CD4-positive, alpha-beta T cell treated with Interleukin-12 subunit alpha and Interleukin-12 subunit beta, for 1 hour (primary cell): ENCODE measurements at regions not wholly inside any gene's neighbourhood (a gene's known extent, or its start where the extent isn't known, plus 50 kb on each side); places are given as distances from the start of the nearest gene placed in this dataset.

Source experiments
- DNase-seq: peaks from one replicate; pipeline ENCODE4 v3.0.0-alpha.2; 2020

DNA sequence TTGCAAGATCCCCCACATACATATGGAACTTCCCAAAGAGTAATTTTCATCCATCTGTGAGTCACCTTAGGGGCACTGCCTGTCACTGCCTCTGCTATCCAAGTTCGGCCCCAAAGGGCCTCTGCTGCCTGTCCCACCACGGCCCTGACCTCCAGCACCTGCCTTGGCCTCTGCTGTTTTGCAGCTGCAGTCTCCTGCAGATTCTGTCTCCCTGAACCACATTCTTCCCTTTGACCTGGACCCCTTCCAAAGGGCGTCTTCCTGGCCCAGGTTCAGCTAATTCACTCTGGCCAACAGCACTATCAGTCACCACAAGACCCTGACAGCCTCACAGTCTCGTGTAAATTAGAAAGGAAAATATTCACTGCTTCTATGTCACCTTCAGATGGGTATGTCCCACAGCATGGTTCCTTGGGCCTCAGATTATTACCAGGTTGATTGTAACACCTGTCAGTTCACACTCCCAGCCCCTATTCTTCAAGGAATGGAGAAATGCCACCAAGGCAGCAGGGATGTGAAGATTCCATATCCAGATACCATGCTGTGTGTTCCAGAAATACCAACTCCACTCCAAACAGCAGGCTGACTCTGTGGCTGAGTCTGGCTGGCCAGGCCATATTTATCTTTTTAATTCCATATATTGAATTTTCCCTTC lies 479.3 kb downstream of the ARHGEF28 start:
- no peak for DNase-seq

DNA sequence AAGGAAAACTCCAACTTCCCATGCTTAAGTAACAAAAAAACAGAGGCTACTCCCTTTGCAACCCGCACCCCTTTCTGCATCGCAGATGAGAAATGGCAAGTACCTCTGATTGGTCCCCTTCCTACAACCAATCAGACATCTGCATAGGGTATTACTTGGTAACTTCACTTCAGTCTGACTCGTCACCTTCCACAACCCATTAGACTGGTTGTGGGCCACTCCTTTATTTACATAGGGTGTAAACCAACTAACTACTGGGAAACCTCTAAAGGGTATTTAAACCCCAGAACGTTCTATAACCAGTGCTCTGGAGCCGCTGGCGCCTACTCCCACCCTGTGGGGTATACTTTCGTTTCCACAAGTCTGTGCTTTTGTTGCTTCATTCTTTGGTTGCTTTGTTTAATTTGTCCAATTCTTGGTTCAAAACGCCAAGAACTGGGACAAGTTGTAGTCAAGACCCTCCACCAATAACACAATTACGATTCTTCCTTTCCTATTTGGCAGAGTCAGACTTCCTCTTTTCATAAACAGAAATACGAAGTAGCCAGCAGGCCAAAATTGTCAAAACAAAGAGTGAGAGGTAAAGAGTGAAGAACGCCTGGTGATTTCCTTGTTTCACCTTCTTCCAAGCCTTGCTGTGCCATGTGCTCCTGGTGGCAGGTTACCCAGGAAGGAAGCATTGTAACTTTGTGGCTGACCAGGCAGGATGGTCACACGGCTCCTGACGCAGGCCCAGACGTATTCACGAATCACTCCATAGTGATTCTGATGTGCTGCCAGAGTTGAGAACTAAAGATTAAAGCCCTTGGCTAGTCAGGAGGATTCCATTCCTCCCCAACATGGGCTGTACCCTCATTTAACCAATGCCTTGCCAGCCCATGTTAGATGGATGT lies 477.4 kb downstream of the ARHGEF28 start:
- DNase-seq = no peak

DNA sequence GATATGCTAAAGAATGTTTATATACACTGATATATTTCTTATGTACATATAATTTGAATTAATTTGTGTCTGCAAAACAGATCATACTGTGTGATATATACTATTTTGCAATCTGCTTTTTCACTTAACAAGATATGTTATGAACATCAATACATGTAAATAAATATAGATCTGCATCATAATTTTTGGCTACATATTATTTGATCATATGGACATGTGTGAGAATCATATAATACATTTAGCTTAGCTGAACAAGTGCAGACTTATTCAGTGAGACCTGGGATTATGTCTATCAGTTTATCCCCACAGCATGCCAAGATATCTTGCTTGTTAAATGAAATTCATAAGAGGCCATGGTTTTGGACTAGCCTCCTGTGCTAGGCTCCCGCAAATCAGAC lies 474.3 kb downstream of the ARHGEF28 start:
- no peak for DNase-seq

DNA sequence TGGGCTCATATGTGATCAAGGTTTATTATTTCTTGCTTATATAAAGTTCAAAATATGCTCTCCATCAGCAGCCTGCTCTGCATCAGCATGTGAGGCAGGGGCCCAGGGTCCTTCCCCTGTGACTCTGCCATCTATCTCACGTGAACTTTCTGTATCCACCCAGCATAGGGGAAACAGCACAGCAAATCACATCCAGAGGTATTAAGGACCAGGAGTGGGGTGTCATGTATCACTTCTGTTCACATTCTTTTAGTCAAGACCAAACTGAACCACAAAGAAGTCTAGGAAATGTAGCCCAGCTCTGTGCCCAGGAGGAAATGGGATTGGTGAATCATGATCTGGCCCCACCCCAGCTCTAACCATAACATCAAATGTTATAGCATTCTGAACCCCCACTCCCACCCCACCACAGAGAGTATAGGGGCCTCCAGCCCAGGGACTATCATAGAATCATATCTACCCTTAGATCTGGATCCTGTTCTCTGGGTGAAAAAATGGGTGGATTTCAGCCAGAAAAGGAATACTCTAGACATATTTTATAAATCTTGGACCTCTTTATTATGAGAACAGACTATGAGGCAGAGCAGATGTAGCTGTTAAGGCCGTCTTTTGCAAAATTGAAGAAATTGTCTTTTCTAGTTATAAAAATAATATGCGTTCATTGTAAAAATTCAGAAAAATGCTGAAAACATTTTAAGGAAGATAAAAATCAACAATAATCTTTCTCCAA lies 473.7 kb downstream of the ARHGEF28 start:
- DNase-seq = no peak

DNA sequence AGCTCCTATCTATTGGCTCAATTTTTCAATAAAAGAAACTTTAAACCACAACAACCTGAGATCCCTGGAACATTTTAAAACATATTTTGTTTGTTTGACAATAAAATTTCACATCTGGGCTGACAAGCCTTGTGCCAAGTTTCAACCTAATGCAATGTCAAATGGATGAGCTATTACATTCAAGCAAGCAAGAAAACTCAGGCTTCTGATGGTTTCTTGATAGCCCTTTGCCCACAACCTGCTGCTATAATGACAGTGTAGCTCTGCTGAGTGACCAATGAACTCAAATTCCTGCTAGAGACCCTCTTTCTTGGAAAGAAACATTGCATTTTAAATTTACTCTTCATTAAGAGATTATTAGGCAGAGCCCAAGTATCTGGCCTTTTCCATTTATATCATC lies 472.9 kb downstream of the ARHGEF28 start:
- DNase-seq = no peak

DNA sequence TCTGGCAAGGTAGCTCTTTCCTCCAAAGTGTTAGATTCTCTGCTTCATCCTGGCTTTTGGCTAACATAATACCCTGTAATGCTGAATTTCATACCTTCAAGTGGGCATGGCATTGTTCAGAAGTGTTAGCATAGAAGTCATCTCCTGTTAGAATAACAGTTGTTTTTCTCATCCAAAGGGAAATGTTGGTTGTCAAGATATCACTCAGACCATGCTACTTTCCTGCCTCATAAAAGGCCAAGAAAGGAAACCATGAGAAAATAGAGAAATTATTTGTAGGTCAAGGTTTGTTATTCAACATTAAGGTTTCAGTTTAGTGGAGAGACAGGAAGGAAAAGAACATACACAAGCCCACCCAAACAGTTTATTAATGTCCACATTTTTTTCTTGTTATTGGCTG lies 472.5 kb downstream of the ARHGEF28 start:
- no peak for DNase-seq

DNA sequence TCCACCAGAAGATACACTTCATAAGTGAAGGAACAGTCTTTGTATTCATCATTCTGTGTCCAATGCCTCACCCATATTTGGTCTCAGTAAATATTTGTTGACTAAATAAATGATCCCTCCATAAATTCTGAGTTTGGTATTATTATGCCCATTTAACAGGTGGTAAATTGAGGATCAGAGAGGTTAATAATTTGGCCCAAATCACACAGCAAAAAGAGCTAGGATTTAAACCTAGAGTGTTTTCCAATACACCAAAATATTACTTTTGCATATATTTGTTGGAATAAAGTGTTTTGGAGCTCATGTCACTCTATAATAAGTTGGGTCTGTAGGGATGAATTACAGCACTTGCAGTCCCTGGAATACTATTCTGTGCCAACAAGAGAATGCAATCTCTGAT lies 470.3 kb downstream of the ARHGEF28 start:
- DNase-seq = no peak

DNA sequence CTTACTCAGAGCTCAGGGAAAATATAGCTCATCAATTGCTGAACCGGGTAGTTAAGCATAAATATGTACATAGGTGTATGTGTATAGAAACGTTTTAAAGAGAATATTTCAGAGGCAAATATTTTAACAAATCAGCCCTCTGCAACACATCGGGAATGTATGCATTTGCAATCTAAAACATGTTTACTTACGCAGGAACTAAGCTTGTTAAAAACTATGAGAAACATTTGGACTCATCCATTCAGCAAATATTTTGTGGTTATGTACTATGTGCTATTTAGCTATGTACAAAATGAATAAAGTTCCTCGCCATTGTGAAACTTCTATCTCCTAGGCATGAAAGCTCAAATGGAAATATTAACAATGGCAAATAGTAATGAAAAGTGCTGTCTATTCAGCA lies 469.9 kb downstream of the ARHGEF28 start:
- no peak for DNase-seq

DNA sequence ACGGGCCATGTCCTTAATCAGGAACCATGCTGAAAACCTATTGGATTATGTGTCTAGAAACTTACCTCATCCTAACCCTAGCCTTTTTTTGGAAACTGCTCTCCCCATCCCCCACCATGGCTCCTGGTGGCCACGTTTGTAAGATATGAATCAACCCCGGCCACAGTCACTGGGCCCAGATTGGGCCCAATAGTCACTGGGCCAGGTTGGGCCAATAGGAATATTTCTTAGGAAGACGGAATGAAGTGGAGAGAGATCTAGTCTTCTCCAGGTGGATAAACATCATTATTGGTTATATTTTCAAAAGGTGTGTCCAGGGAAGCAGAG lies 468.7 kb downstream of the ARHGEF28 start:
- no peak for DNase-seq

DNA sequence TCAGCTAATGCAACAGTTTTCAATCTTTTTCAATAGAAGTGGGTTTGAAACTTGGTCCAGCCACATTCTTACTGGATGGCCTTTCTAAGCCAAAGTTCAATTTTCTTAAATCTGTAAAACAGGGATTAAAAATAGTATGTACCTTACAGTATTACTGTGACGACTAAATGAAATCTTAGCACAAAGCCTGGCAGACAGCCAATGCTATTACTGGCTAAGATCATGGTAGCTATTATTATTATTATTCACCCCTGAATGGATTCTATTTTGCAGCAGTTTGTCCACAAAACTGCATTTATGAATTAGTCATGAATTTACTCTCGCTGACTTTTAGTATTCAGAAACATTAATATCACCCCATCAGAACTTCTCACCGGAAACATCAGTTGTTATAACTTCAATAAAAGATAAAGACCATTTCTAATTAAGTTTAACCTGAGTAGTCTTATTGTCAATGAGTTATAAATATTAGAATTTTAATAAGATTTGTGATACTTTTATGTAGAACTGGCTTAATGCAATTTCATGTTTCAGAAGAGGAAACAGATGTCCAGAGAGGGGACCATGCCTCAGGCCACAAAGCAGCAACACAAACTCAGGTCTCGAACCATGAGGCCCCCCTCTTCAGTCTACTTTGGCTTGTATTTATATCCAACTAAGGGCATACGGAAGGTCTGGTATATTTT lies 468.2 kb downstream of the ARHGEF28 start:
- DNase-seq = no peak

DNA sequence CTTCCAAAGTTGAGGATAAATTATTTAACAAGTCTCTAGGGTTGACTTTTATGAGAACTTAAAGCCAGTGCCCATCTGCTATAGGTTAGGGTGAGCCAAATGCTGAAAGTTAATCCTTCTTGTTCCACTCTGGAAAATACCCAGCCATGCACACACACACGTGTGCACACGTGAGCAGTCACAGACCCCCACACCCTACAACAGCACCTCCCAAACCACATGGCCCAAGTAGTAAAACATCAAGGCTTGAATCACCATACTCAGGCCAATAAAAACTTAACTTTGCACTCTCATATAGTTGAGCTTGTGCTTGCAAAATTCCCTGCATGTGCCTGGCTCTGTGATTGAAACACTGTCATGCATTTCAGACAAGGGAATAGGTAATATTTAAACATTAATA lies 467.6 kb downstream of the ARHGEF28 start:
- DNase-seq = no peak

DNA sequence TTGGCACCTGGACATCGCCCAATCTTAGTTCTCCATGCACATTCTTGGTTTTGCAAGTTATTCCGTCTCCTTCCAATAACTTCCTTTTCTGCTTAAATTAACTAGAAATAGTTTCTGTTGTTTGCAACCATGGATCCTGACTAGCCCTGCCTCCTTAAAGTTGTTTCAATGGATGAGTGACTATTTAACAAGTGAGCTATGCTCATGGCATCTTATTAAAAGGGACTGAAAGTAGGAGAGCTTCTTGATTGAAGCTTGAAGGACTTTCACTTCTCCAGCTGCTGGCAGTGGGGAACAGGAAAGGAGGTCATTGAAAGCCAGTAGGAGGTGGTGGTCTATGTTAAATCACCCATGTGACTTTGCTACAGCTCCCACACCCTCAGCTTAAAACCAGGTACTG lies 466.8 kb downstream of the ARHGEF28 start:
- no peak for DNase-seq

DNA sequence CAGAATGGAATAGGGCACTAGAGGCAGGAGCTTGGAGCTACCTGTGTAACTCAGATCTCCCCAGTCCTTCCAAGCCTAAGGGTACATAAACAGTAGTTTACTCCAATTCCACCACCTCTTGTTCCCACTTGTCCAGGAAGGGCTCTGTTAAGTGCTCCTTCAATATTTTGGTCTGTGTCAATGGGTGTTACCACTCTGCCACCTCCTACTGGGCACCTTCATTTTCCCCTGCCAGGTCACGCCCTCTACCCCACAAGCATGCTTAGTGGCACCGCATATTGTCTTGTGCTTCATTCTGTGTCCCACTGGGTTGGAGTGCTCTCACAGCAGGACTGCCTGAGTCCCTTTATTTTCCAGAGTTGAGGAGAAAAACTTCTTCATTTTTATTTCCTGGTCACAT lies 459.8 kb downstream of the ARHGEF28 start:
- no peak for DNase-seq

DNA sequence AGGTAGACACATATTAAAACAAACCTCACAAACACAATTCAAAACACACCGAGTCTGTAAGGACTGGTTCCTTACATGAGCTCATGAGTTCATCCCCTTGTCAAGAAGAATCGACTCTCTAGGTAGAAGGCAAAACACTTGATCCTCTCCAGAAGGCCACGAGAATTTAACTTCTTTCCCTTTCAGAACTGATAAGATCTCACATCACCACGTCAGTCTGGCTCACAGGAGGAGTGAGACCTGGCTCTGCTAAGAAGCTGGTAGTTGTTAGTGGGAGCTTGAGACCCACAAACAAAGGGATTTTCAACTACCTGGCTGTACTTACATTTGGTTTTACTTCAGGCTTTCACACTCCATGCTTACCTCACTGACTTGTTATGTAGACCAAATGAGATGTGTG lies 459.2 kb downstream of the ARHGEF28 start:
- no peak for DNase-seq

DNA sequence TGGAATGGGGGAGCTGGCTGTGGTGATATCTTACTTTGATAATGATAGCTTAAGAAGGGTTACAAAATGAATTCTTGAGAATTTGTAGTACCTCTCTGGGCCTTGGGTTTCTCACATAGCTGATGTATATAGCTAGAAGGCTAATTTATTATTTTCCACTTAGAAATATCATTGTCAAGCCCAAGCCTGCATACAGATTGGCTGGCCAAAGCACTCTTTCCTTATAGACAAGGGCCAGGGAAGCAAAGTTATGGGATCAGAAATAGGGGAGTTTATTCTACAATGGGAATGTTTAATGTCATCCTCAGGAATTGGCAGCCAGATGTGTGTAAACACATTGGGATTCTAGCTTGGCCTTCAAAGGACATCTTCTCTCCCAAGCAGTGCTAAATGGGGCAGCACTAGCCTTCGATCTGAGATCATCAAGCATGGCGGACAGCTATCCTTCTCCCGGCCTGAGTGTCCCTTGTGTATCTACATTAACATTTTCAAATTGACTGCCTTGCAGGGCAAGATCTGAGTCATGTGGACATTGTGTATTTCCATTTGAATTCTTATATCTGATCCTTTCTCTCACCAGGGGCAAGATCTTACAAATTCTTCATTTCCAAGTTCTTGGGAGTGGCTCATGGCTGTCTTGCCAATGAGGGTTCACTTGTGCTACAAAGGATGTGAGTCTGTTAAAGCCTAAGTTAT lies 457.2 kb downstream of the ARHGEF28 start:
- DNase-seq = no peak

DNA sequence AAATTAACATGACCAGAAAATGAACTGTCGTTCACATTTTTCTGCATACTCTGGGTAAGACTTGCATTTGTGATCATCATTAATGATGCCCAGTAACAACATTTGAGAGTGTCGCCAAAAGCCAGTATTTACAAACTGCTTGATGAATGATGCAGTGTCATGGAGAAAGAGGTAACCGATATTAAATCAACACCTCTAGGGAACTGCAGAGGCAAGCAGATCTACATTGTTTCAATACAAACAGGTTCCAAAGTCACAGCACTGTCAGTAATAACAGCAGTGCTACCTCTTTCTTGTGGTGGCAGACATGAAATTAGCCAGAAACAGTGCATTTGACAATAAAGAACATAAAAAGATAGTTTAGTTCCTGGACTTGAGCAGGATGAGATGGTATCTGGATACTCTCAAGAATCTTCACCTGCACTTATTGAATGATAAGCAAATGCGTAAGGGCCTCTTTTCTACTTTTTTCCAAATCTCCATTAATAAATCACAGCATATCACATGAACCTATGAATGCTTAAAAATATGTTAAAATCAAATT lies 456.6 kb downstream of the ARHGEF28 start:
- DNase-seq = no peak

DNA sequence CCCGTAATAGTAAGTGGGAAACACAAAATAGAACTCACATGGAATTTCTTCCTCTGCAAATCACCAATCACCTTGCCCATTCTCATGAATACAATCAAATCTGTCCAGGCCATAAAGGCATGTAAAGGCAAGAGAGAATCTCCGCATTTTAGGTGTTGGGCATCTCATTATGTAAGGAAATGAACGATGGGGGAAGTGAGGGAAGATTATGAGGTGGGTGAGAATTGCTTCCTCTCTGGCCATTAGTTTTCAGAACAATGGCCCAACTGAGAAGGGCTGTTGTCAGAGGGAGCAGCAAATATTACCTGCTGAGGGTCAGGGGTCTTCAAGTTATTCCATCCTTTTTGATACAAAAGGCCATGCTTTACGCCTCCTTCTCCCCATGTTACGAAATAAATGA lies 455.1 kb downstream of the ARHGEF28 start:
- no peak for DNase-seq

DNA sequence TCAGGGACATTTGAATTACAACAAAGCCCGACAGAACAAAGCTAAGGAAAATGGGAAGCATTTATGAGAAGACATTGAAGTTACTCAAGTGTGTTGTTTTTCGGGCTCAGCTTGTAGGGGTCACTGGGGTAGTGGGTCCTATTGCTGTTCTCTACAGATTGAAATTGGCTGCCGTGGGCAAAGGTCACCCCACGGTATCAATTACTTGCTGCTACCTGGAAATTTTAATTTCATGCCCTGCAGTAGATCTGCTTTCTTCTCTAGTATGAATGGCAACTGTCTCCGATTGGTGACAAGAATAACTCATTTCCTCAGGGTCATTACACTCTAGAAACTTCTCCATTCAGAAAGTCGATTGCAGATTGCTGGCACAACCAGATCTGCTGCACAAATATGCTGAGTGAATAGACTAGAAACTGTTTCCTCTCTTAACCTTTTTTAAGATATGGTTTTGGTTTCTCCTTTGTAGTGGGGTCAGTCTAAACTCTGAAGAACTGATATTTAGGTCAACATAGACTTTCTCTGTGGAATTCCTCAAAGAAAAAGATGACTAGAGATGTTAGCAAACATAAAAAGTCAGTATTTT lies 454.1 kb downstream of the ARHGEF28 start:
- DNase-seq = no peak

DNA sequence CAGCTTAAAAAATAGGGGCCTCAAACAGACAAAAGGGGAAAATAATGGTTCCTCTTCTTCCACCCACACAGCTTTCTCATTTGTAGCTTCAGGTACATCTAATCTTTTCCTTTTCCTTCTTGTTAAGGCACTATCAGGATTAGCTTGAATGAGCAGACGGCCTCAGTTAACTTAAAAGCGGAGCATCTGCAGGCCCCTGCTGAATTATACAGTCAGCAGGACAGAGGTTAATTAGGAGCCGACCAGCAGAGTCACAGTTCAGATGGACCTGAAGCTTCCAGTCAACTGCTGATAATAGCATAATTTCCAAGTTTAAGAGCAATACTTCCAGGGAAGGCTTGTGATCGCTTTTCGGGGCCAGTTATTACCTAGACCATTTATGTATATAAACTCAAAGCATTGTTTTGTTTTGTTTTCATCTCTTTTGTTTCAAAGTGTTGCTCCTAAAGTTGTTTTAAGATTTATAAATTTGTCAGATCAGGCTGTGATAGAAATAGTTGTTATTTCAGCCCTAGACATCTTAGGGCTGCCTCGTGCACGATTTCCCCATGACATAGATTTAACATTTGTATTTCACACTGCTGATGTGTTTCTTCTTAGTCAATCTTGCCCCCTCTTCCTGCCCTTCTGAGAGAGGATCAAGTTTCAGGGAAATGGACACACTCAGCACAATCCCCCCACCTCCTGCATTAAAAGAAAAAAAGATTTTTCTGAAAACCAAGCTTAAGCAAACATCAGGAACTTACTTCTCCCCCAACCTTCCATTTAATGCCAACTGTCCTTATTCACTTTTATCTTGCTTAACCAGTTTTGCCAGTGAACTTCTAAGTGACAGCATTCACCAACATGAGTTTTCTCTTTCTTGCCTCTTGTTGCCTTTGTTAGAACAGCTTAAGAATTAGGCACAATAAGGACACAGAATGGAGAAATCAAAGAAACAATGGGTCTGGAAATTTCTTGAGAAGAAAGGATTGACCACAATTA lies 449.8 kb downstream of the ARHGEF28 start:
- DNase-seq = no peak

DNA sequence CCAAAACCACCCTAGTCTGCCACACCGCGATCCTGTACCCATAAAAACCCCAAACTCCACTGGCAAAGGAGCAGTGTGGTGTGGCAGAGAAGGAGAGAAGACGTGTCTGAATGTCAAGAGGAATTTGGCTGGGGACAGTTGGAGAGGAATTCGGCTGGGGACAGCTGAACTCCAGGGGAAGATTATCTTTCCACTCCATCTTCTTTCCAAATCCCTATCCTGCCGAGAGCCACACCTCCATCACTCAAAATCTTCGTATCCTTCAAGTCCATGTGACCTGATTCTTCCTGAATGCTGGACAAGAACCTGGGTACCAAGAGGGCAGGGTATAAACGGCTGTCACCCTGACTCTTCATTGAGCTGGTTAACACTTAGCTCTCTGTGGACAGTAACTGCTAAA lies 448.1 kb downstream of the ARHGEF28 start:
- no peak for DNase-seq

DNA sequence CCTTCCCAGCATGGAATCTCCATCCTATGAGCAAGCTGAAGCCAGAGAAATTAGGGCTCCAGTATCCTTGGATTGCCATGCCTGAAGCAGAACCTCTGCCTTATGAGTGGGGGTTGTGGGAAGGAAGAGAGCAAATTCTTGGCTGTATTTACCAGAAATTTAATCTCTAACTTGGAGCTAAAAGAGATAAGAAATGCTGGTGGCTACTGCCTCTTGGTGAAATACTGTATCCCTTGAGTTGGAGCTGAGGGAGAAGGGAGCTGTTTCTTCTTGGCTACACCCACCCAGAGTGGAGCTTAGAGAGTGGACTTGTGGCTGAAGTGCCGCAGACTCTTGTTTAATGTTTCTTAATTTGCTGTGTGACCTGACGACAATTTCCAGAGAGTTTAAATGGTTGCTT lies 447.3 kb downstream of the ARHGEF28 start:
- DNase-seq = no peak
